ENCODE measurements at regions not wholly inside any gene's neighbourhood (a gene's known extent, or its start where the extent isn't known, plus 50 kb on each side); places are given as distances from the start of the nearest gene placed in this dataset.

GRCh38 chr12:91994208-91994797 lies 151.3 kb downstream of the BTG1 start:
- H3K4me3 ChIP-seq (ENCODE audit: low read length): no peak overlapping the region
- DNase-seq (ENCODE audit: low read depth): no peak
- no peak for TF ChIP-seq CTCF (conservative IDR thresholded peaks at IDR 0.05; ENCODE audit: low read length)

GRCh38 chr12:91993287-91994017 lies 152.2 kb downstream of the BTG1 start:
- TF ChIP-seq CTCF (conservative IDR thresholded peaks at IDR 0.05; ENCODE audit: low read length): no peak
- no peak overlapping the region for H3K4me3 ChIP-seq (ENCODE audit: low read length)
- DNase-seq (ENCODE audit: low read depth): no peak

- H3K4me3 ChIP-seq (ENCODE audit: low read length): no peak overlapping the region
- no peak for TF ChIP-seq CTCF (conservative IDR thresholded peaks at IDR 0.05; ENCODE audit: low read length)
- DNase-seq (ENCODE audit: low read depth): no peak
These were observed 154.1 kb downstream of the BTG1 start for GRCh38 chr12:91991399-91992187.

GRCh38 chr12:91990525-91990924 lies 155.1 kb downstream of the BTG1 start:
- no peak for DNase-seq (ENCODE audit: low read depth)
- TF ChIP-seq CTCF (conservative IDR thresholded peaks at IDR 0.05; ENCODE audit: low read length): no peak
- no peak overlapping the region for H3K4me3 ChIP-seq (ENCODE audit: low read length)

- no peak for TF ChIP-seq CTCF (conservative IDR thresholded peaks at IDR 0.05; ENCODE audit: low read length)
- DNase-seq (ENCODE audit: low read depth): no peak
- H3K4me3 ChIP-seq (ENCODE audit: low read length): no peak overlapping the region
These were observed 156.5 kb downstream of the BTG1 start for GRCh38 chr12:91989143-91989542.

GRCh38 chr12:91988086-91988923 lies 157.3 kb downstream of the BTG1 start:
- H3K4me3 ChIP-seq (ENCODE audit: low read length): no peak overlapping the region
- no peak for DNase-seq (ENCODE audit: low read depth)
- TF ChIP-seq CTCF (conservative IDR thresholded peaks at IDR 0.05; ENCODE audit: low read length): no peak

Measured in AG10803 (cell line).